Pancreas (tissue), 10 donors: ENCODE measurements at regions not wholly inside any gene's neighbourhood (a gene's known extent, or its start where the extent isn't known, plus 50 kb on each side); places are given as distances from the start of the nearest gene placed in this dataset.

Source experiments
- ATAC-seq, 4 donors: fragments of 200-7000 bp; cut with Tn5 transposase; one replicate each; pipeline versions ENCODE4 v1.8.0 to v1.9.1; 2020; ENCODE audit warnings: mild to moderate bottlenecking in 4 of 4, moderate library complexity in 4 of 4
- DNase-seq, 6 donors: peaks; one replicate each; pipeline ENCODE4 v3.0.0-alpha.2; 2020
- FAIRE-seq: peaks from 2 replicates; lab custom pipeline; 2012; peaks lifted over from hg19 to GRCh38; lab: Jason Lieb, UNC
- H3K27ac ChIP-seq, 4 donors: fragments of 200-600 bp; sonication (generic); 1 replicate in 3 of 4; 2 replicates in 1 of 4; pipeline versions ENCODE4 v1.5.0 to v1.8.0; 2020
- H3K27me3 ChIP-seq, 4 donors: fragments of 200-600 bp; one replicate each; pipeline ENCODE4 v1.8.0; 2021
- H3K36me3 ChIP-seq, 3 donors: fragments of 200-600 bp; sonication (generic) in 1 of 3; one replicate each; pipeline versions ENCODE4 v1.5.0 to v1.8.0; 2020 to 2021
- H3K4me1 ChIP-seq, 3 donors: fragments of 200-600 bp; one replicate each; pipeline ENCODE4 v1.8.0; 2021
- H3K4me3 ChIP-seq, 4 donors: fragments of 200-600 bp; sonication (generic) in 2 of 4; one replicate each; pipeline versions ENCODE4 v1.5.0 to v1.8.0; 2020 to 2021
- H3K9me3 ChIP-seq, 4 donors: fragments of 200-600 bp; one replicate each; pipeline ENCODE4 v1.8.0; 2021
- CTCF ChIP-seq, 4 donors: fragments of 200-600 bp; sonication (generic) in 3 of 4; IDR thresholded peaks; one replicate each; pipeline versions ENCODE4 v1.5.0 to v1.8.0; 2021; ENCODE audit warnings: antibody characterized with exemption in 4 of 4
- WGBS, 2 donors: extraction: QIAGEN DNeasy Blood & Tissue Kit; methylation state at CpG; one replicate each; pipeline ENCODE4 v1.1.7; 2013; 5-methylcytosine and 5-hydroxymethylcytosine counted together
- intact Hi-C, 3 donors: fragments of 100-400 bp; cut with DNase I; formaldehyde crosslinking; loops; one replicate each; pipeline versions ENCODE4 v1.11.1 to v1.14.2; 2022
- donor health status: healthy with polysubstance abuse.
- donor health status: DM: no; HTN: no; CAD: no; lungs with moderate emphysema.
- donor health status: DM: no; HTN: no; CAD: no.
- donor health status: control.
- donor health status: control.
- donor health status: Bipolar disorder and iron deficiency.
- donor health status: DM: yes; HTN: yes; CAD: no.
- donor health status: DM: no; HTN: no; CAD: no.
- donor health status: DM: no; HTN: no; CAD: no.
- donor health status: DM: yes; HTN: yes; CAD: no.

DNA sequence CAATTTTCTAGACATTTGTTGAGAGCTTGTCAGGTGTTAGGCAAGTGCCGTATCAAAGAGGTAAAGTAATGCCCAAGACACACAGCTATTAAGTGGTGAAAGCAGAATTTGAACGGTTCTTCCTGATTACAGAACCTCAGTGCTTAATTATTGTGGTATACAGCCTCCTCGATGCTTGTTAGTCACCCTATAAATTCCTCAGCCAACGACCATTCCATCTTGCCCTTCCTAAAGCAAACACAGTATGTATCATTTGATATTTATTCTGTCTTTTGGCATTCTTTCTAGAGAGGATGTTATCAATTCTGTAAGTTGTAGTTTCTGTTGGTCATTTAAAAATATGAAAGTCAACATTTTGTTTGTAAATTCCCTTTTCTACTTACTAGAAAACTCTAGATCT is 297.8 kb upstream of the BMP2 start:
- DNase-seq (no peak), FAIRE-seq (no peak), ATAC-seq (no peak)
- no peak for TF ChIP-seq CTCF (IDR thresholded peaks at IDR 0.05)
- intact Hi-C loops = no loop called here
- Histone ChIP-seq H3K36me3 (no peaks in the 10 kb centered on the region), H3K4me3 (no peak overlapping the region), H3K27ac (no peak overlapping the region), H3K9me3 (no peaks in the 10 kb centered on the region), H3K27me3 (no peaks in the 10 kb centered on the region), H3K4me1 (no peaks in the 10 kb centered on the region)
- 40 to 52% methylated on average over 4 of the region's 4 CpGs for WGBS, 2 donors

DNA sequence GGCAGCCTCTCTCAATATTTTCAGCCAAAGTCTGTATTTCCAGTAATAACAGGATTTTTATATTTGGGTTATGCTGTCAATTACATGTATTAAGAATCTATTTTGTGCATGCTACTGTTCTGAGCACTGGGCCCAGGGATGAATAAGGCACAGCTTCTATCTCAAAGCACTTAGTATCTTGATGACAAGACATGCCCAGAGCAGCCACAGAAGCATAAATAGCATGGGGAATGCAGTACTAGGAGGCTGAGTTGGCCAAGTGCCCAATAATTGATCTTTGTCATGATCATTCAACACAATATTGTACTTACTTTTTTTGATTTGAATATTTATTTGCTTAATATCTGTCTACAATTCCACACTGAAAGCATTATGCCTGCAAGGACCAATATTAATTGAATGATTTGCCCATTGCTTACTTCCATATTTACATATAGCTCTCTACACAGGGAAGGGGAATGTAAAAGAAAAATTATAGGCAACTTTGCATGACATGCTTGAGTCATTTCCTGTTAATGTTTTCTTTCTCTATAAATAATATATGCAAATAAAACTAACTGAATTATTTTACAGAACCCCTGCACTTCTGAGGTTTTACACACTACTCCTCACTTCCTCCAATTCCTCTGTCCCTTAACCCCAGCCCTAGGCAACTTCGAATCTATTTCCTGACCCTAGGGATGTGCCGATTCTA is 298.9 kb upstream of the BMP2 start:
- no peak for TF ChIP-seq CTCF (IDR thresholded peaks at IDR 0.05)
- H3K4me3 ChIP-seq = no peak overlapping the region
- ATAC-seq (no peak), DNase-seq (no peak), FAIRE-seq (no peak)
- no peaks in the 10 kb centered on the region for H3K9me3 ChIP-seq
- H3K4me1 ChIP-seq = no peaks in the 10 kb centered on the region
- no peaks in the 10 kb centered on the region for H3K36me3 ChIP-seq
- intact Hi-C loops = no loop called here
- no peak overlapping the region for H3K27ac ChIP-seq
- no peaks in the 10 kb centered on the region for H3K27me3 ChIP-seq
- WGBS, 2 donors = 61 to 69% methylated on average over 2 of the region's 2 CpGs

DNA sequence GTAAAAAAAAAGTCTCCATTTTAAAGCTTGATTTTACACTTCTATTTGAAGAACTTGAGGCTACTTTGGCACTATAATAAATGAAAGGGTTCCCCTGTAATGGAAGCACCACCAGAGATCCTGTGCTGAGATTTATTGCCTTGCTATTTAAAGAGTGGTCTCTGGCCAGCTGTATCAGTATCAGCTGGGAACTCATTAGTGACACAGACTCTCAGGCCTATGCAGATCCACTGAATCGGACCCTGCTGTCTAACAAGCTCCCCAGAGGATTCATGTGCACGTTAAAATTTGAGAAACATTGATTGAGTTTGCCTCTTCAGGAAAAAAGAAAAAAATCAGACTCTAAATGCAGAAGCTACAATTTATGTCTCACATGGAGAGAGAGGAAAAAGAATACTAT is 299.9 kb upstream of the BMP2 start:
- Histone ChIP-seq H3K27ac (no peak overlapping the region), H3K4me1 (no peaks in the 10 kb centered on the region), H3K9me3 (no peaks in the 10 kb centered on the region), H3K4me3 (no peak overlapping the region), H3K36me3 (no peaks in the 10 kb centered on the region), H3K27me3 (no peaks in the 10 kb centered on the region)
- TF ChIP-seq CTCF (IDR thresholded peaks at IDR 0.05) = no peak
- ATAC-seq = no peak
- no peak for FAIRE-seq
- intact Hi-C loops = no loop called here
- 37 to 46% methylated on average over 2 of the region's 2 CpGs for WGBS, 2 donors
- DNase-seq = no peak

DNA sequence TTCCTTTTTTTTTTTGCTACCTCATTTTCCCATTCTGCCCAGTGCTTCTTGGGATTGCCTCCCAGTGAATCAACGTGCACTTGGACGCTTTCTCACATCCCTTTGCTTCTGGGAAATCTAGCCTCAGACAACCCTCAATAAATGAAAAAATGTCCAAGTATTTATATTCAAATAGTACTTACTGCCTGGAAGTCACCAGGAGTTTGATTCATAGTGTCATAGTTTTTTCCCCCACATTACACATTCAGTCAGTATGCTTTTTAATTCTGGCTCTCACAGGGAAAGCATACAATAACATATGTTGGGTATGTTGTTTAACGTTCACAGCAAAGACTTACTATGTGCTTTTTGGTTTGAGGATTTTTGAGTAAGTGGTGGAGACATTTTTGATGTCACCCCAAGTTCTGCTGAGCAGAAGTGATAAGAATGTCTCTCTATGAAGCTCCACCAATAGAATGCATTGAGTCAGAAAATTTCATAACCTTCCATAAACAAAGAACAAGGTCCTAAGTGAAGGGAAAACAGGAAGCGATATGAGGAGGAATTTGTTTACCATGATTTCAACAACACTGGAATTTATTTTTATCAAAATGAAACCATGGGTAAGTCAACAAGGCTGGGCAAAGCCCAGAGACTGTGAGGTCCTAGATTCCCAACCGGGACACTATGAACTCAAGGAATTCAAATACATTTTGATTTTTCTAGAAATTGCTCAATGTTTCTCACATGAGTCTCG is 301.2 kb upstream of the BMP2 start:
- Histone ChIP-seq H3K27ac (no peak overlapping the region), H3K36me3 (no peaks in the 10 kb centered on the region), H3K9me3 (no peaks in the 10 kb centered on the region), H3K4me1 (no peaks in the 10 kb centered on the region), H3K27me3 (no peaks in the 10 kb centered on the region), H3K4me3 (no peak overlapping the region)
- intact Hi-C loops = no loop called here
- no peak for DNase-seq
- WGBS, 2 donors = 60 to 68% methylated on average over 6 of the region's 6 CpGs
- ATAC-seq = no peak
- TF ChIP-seq CTCF (IDR thresholded peaks at IDR 0.05) = no peak
- FAIRE-seq = no peak

- Histone ChIP-seq H3K27me3 (no peaks in the 10 kb centered on the region), H3K27ac (no peak overlapping the region), H3K4me3 (no peak overlapping the region), H3K36me3 (no peaks in the 10 kb centered on the region), H3K9me3 (no peaks in the 10 kb centered on the region), H3K4me1 (no peaks in the 10 kb centered on the region)
- no peak for FAIRE-seq
- no peak for DNase-seq
- WGBS, 2 donors = 67 to 87% methylated on average over 4 of the region's 4 CpGs
- no peak for ATAC-seq
- TF ChIP-seq CTCF (IDR thresholded peaks at IDR 0.05) = no peak
- intact Hi-C loops = no loop called here
These were observed 316.6 kb upstream of the BMP2 start for GRCh38 chr20:6450841-6451240.
